Fibroblast of the aortic adventitia (primary cell): ENCODE measurements at regions not wholly inside any gene's neighbourhood (a gene's known extent, or its start where the extent isn't known, plus 50 kb on each side); places are given as distances from the start of the nearest gene placed in this dataset.

Experiments
- DNase-seq: peaks from one replicate; pipeline ENCODE4 v3.0.0-alpha.2; 2010; ENCODE audit warnings: low read depth
- H3K4me3 ChIP-seq: 2 replicates; pipeline ENCODE4 v1.5.1; 2011; ENCODE audit warnings: low read depth, mild to moderate bottlenecking, control low read depth, low read length, moderate library complexity
- TF ChIP-seq, protein P1 (sequence below): IDR thresholded peaks from 2 replicates; pipeline ENCODE4 v1.5.1; 2011; ENCODE audit warnings: mild to moderate bottlenecking, low read length, control low read depth, inconsistent platforms; ENCODE audit not compliant: insufficient read depth

DNA sequence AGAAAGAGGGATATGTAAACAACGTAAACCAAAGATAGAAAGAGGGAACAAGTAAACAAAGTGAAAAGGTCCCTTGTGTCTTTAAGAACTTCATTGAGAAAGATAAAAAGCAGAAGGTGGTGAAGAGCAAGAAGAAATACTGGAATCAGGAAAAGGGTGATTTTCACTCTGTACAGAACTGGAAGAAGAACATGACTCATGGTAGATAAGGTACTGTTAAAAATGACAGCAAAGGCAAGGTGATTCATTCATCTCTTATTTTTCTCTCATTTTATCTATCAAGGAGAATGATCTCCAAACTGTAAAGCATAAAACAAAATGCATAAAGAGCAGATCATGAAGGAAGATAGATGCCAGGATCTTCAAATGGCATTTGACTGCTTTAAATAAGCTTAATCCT lies 724.6 kb upstream of the CELF4 start:
- no peak overlapping the region for H3K4me3 ChIP-seq
- DNase-seq: no peak
- TF ChIP-seq, protein P1, sequence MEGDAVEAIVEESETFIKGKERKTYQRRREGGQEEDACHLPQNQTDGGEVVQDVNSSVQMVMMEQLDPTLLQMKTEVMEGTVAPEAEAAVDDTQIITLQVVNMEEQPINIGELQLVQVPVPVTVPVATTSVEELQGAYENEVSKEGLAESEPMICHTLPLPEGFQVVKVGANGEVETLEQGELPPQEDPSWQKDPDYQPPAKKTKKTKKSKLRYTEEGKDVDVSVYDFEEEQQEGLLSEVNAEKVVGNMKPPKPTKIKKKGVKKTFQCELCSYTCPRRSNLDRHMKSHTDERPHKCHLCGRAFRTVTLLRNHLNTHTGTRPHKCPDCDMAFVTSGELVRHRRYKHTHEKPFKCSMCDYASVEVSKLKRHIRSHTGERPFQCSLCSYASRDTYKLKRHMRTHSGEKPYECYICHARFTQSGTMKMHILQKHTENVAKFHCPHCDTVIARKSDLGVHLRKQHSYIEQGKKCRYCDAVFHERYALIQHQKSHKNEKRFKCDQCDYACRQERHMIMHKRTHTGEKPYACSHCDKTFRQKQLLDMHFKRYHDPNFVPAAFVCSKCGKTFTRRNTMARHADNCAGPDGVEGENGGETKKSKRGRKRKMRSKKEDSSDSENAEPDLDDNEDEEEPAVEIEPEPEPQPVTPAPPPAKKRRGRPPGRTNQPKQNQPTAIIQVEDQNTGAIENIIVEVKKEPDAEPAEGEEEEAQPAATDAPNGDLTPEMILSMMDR: no peak

DNA sequence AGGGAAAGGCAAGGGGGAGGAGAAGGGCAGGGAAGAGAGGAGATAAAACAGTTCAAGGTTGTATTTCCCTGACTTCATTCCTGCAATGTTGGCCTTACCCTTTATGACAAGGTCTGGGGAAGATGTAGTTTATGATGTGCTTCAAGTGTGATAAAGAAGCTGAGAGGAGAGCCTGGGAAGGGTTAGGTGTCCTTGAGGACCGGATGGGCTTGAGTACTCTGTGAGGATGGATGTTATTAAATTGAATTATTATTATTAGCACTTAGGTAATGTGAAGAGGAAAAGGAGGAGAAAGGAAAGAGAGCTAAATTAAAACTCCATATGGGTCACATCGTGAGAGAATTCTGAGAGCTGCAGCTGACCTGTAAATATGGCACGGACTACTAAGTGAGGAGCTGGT lies 719.4 kb upstream of the CELF4 start:
- TF ChIP-seq, protein P1: no peak

DNA sequence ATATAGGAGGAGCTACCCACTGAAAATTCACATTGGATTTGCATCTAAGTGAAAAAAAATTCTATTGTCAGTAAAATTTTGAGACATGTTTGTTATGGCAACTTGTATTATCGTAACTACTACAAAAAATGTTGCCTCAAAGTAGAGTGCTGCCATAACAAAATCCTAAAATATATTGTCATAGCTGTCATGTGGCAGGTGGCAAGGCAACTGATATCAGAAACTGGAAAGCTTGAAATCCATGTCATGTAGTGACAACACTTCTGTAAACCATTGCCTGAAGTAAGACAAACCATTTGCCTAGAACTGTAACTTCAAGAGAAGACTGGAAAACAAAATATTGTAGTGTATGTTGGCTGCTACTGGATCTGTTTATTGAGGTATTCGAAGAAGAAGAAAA lies 697.5 kb upstream of the CELF4 start:
- TF ChIP-seq, protein P1: no peak
- H3K4me3 ChIP-seq: no peak overlapping the region
- no peak for DNase-seq

More for the DNA sequence above, 719.4 kb upstream of the CELF4 start:
- no peak overlapping the region for H3K4me3 ChIP-seq
- no peak for DNase-seq

DNA sequence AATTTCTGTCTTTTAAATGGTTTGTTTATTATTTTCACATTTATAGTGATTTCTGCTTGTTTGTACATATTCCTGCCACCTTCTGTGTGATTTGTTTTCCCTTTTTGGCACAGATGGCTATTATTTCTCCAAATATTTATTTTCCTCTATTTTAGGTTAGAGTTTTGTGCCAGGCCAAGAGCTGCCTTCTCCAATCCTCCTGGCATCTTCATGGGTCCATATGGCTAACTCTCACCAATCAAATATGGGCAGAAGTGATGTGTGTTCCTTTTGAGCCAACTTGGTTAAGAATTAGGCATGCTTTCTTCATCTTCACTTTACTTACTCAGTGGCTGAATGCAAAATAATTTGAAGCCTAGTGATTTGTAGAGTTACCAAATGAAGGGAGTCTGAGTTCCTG lies 697.1 kb upstream of the CELF4 start:
- TF ChIP-seq, protein P1: no peak
- no peak for DNase-seq
- no peak overlapping the region for H3K4me3 ChIP-seq

DNA sequence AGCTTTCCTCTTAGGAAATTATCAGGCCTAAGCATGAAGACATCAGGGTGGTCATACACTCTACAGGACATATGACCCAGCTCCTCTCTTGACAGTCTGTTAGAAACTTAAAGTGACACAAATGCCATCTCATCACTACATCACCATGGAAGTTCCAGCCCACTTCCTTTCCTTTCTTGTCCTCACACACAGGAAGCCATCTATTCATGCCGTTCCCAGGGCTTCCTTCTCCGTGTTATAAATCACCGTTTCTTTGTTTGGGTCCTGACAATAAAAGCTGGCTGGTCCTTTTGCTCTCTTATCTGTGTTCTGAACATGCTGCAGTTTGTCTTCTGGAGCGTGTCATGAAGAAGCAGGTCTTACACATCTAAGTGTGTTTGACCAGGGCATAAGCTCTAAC lies 692.1 kb upstream of the CELF4 start:
- TF ChIP-seq, protein P1: no peak

DNA sequence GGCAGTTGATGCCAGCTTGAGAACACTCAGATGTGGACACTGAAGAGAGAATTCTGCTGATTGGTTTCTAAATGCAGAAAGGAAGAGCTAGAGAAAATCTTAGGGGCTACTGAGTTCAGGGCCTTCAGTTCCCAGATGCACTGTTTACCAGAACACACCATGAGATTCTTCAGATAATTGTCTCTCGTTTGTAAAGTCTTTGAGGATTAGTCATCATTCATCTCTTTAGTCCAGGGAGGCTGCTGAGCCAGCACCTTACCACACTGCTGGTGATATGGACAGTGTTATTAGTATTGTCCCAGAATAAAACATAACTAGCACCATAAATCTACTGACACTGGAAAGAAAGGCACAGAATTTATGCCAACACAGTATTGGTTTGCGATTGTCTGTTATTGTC lies 690.8 kb upstream of the CELF4 start:
- DNase-seq: no peak
- no peak overlapping the region for H3K4me3 ChIP-seq
- TF ChIP-seq, protein P1: no peak

More for the DNA sequence above, 692.1 kb upstream of the CELF4 start:
- no peak overlapping the region for H3K4me3 ChIP-seq
- no peak for DNase-seq

DNA sequence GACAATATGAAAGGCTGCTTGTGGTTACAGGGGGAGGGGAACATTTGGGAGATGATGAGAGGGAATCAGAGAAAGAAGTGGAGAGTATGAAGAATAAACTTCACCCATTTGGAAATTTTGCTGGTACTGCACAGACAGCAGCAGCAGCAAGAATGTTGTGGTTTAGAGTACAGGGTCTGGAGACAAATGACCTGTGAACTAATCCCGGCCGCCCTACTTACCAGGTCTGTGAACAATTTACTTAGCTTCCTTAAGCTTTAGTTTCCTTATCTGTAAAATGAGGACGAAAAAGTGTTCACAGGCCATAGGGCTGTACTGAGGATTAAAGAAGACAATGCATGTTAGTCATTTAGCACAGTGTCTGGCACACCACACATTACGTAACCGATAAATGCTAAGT lies 685.4 kb upstream of the CELF4 start:
- TF ChIP-seq, protein P1: no peak
- H3K4me3 ChIP-seq: no peak overlapping the region
- DNase-seq: no peak
